ENCODE measurements at regions not wholly inside any gene's neighbourhood (a gene's known extent, or its start where the extent isn't known, plus 50 kb on each side); places are given as distances from the start of the nearest gene placed in this dataset.

- TF ChIP-seq NPAS2 (CRISPR knock-in tag; IDR thresholded peaks at IDR 0.05; ENCODE audit: borderline replicate concordance) (no peak), HMG20B (CRISPR knock-in tag; conservative IDR thresholded peaks at IDR 0.05) (no peak), ZC3H4 (CRISPR knock-in tag; IDR thresholded peaks at IDR 0.05; ENCODE audit: borderline replicate concordance) (no peak), ATF4 (CRISPR knock-in tag; IDR thresholded peaks at IDR 0.05) (no peak), SP1 (IDR thresholded peaks at IDR 0.05) (no peak), SP1 (CRISPR knock-in tag; IDR thresholded peaks at IDR 0.05) (no peak), SIN3B (IDR thresholded peaks at IDR 0.05; ENCODE audit: low read length) (no peak), SP2 (CRISPR knock-in tag; IDR thresholded peaks at IDR 0.05) (no peak), ZNF530 (CRISPR knock-in tag; IDR thresholded peaks at IDR 0.05; ENCODE audit: low read depth) (no peak), EZH2 (conservative IDR thresholded peaks at IDR 0.05; ENCODE audit: low read depth, low read length) (no peak), ZNF430 (CRISPR knock-in tag; IDR thresholded peaks at IDR 0.05) (no peak), RELA (CRISPR knock-in tag; IDR thresholded peaks at IDR 0.05) (no peak), POLR2A (IDR thresholded peaks at IDR 0.05; ENCODE audit: insufficient read depth in 1 of 2, low read depth in 2 of 2, low read length in 2 of 2) (no peak)
- TF ChIP-seq, protein P1, sequence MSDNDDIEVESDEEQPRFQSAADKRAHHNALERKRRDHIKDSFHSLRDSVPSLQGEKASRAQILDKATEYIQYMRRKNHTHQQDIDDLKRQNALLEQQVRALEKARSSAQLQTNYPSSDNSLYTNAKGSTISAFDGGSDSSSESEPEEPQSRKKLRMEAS (IDR thresholded peaks at IDR 0.05), result no peak
Observed at GRCh38 chr10:128517167-128517566, 390.9 kb upstream of the MKI67 start.

All from HepG2 (cell line).